Epithelial cell of esophagus (primary cell): ENCODE measurements at regions not wholly inside any gene's neighbourhood (a gene's known extent, or its start where the extent isn't known, plus 50 kb on each side); places are given as distances from the start of the nearest gene placed in this dataset.

Source experiments
- DNase-seq: peaks from one replicate; pipeline ENCODE4 v3.0.0; 2010; ENCODE audit warnings: low read depth
- H3K4me3 ChIP-seq: 2 replicates; pipeline ENCODE4 v1.5.1; 2011; ENCODE audit warnings: mild to moderate bottlenecking, low read length, control low read depth
- TF ChIP-seq, protein P1 (sequence below): IDR thresholded peaks from 2 replicates; pipeline ENCODE4 v1.5.1; 2011; ENCODE audit warnings: low read depth, mild to moderate bottlenecking, low read length, control low read depth, inconsistent platforms; ENCODE audit not compliant: insufficient read depth; ENCODE audit errors: missing control alignments

DNA sequence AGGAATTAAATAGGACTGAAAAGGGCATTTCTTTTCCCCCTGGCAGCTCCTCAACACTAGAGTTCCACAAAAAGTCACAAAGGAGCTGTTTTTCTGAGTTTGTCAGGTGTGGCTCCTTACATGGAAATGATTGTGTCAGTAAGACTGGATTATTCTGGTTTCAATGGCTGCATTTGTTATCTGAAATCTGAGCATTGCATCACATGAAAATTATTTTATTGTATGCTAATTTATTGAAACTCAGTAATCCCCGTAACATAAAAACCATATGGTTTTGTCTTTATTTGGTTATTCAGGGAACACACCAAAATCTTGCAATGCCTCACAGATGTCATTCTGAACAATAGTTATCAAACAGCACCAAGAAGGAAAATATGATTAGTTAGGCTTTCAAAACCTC lies 439.7 kb upstream of the TNP1 start:
- DNase-seq = no peak
- no peak overlapping the region for H3K4me3 ChIP-seq
- TF ChIP-seq, protein P1, sequence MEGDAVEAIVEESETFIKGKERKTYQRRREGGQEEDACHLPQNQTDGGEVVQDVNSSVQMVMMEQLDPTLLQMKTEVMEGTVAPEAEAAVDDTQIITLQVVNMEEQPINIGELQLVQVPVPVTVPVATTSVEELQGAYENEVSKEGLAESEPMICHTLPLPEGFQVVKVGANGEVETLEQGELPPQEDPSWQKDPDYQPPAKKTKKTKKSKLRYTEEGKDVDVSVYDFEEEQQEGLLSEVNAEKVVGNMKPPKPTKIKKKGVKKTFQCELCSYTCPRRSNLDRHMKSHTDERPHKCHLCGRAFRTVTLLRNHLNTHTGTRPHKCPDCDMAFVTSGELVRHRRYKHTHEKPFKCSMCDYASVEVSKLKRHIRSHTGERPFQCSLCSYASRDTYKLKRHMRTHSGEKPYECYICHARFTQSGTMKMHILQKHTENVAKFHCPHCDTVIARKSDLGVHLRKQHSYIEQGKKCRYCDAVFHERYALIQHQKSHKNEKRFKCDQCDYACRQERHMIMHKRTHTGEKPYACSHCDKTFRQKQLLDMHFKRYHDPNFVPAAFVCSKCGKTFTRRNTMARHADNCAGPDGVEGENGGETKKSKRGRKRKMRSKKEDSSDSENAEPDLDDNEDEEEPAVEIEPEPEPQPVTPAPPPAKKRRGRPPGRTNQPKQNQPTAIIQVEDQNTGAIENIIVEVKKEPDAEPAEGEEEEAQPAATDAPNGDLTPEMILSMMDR = no peak

DNA sequence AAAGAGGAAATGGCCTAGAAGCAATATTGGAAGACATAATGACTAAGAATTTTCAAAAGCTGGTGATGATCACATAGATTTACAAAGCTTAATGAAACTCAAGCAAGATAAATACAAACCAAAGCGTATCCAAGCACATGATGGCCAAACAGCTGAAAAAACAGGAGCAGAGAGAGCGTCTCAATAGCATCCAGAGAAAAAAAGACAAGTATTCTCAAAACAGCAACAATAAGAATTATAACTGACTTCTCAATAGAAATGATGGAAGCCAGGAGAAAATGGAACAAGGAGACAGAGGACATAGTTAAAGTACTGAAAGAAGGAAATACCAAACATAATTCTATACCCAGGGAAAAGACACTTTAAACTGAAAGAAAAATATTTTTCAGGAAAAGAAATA lies 437.2 kb upstream of the TNP1 start:
- DNase-seq = no peak
- H3K4me3 ChIP-seq = no peak overlapping the region
- TF ChIP-seq, protein P1 = no peak

DNA sequence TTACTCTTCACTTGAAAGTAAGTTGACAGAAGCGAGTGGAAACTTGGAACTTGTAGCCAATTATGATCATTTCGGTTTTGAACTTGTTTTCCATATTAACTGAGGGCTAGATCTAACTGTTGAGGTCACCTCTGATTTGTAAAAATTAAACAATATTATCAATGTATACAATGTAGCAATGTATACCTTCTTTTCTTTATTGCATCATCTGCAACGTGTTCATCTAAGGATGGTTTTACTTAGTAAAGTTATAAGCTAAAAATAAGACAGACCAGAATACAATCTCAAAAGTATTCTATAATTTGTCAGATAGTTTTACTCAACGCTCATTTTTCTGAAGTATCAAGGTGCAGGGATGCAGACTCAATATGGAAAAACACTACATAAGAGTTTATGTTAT lies 435.0 kb upstream of the TNP1 start:
- no peak overlapping the region for H3K4me3 ChIP-seq
- no peak for DNase-seq
- TF ChIP-seq, protein P1 = no peak

DNA sequence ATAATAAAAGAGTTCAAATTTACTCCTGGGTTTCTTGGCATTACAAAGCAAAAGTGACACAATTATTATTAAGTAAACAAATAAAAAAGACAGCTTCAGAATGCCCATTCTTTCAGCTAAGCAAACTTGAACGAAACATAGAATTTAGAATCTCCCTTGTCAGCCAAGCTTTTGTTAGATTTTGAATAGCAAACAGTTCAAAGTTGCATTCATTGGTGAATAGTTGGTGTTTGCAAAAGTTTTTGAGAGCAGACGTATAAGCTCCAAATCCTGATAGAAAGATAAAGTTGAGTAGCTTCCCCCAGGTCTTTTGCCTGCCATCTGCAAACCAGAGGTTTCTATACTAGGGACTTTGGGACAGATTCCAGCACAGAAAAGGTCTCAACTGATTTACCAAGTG lies 434.3 kb upstream of the TNP1 start:
- TF ChIP-seq, protein P1 = no peak
- no peak for DNase-seq
- no peak overlapping the region for H3K4me3 ChIP-seq

DNA sequence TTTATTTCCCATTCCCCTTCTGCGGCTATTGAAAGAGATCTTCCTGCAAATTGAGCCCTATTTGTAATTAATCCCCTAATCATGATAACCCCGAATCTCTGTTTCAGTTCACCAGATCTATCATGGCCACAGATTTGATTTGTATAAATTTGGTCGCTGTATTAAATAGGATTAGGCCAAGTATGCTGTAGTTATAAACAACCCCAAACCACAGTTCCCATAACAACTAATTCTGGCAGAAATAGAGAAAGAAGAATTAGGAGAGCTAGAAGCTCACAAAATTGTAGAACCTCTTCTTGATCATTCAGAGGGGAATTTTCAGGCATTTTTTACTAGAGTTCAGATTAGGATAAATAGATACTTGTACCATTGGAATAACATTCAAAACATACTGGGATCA lies 433.7 kb upstream of the TNP1 start:
- TF ChIP-seq, protein P1 = no peak
- H3K4me3 ChIP-seq = no peak overlapping the region
- no peak for DNase-seq

DNA sequence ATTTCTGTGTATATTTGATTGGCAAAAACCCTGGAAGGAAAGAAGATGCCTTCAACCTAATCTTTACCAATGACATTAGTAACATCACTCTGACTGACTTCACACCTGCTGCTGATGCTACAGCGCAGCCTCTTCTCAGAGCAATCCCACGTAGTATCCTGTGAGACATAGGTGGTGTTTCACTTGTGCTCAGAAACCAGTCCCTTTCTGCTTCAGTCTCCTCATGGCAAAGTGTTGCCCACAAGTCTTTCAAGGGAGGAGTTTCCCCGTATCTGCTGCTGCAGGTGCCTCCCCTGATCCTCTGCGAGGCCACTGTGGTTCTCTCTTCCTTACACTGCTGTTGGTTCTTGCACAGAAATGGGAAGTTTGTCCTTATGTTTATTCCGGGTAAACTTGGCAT lies 433.2 kb upstream of the TNP1 start:
- H3K4me3 ChIP-seq = no peak overlapping the region
- no peak for DNase-seq
- TF ChIP-seq, protein P1 = no peak

DNA sequence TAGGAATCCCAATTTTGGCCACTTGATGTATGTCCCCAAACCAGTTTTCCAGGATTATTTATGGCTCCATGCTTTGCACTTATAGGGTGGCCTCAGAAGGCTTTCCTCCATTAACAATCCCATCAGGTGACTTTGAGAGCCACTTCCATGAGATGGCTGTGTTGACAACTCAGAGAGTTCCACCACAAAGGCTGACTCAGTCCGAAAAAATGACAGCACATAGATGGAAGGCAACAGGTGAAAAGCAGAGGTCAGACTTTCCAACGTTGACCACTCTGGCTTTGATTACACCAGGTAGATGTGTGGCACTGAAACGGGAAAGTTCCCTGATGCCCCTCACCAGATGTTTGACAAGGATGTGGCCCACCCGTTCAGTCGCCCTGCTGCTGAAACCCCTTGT lies 431.4 kb upstream of the TNP1 start:
- no peak overlapping the region for H3K4me3 ChIP-seq
- TF ChIP-seq, protein P1 = no peak
- peak; percentile 7 for DNase-seq
